GM23248 (cell line): ENCODE measurements at regions not wholly inside any gene's neighbourhood (a gene's known extent, or its start where the extent isn't known, plus 50 kb on each side); places are given as distances from the start of the nearest gene placed in this dataset.

Experiments
- DNase-seq: peaks from one replicate; pipeline ENCODE4 v3.0.0-alpha.2; 2015
- H2AFZ ChIP-seq: fragments of 200-600 bp; sonication (generic); 2 replicates; pipeline ENCODE4 v1.6.1; 2016; ENCODE audit warnings: antibody characterized with exemption
- H3F3A ChIP-seq: fragments of 200-600 bp; sonication (generic); 2 replicates; pipeline ENCODE4 v1.6.1; 2016; ENCODE audit warnings: mild to moderate bottlenecking, antibody characterized with exemption, mixed run types; ENCODE audit not compliant: insufficient read depth
- H3K27ac ChIP-seq: fragments of 200-600 bp; sonication (generic); 2 replicates; pipeline ENCODE4 v1.5.1; 2016; ENCODE audit warnings: mild to moderate bottlenecking
- H3K27me3 ChIP-seq: fragments of 200-600 bp; sonication (generic); replicated peaks from 2 replicates; pipeline ENCODE4 v1.6.1; 2016; ENCODE audit warnings: mild to moderate bottlenecking; ENCODE audit not compliant: insufficient read depth
- H3K36me3 ChIP-seq: fragments of 200-600 bp; sonication (generic); 2 replicates; pipeline ENCODE4 v1.6.1; 2016; ENCODE audit warnings: low read depth, mild to moderate bottlenecking
- H3K4me1 ChIP-seq: fragments of 200-600 bp; sonication (generic); 2 replicates; pipeline ENCODE4 v1.6.1; 2016; ENCODE audit warnings: mild to moderate bottlenecking; ENCODE audit not compliant: insufficient read depth
- H3K4me2 ChIP-seq: fragments of 200-600 bp; sonication (generic); one replicate; pipeline ENCODE4 v1.6.1; 2016; ENCODE audit warnings: mild to moderate bottlenecking; ENCODE audit not compliant: unreplicated experiment
- H3K4me3 ChIP-seq: fragments of 200-600 bp; sonication (generic); 2 replicates; pipeline ENCODE4 v1.5.1; 2016; ENCODE audit warnings: mild to moderate bottlenecking
- H3K79me2 ChIP-seq: fragments of 200-600 bp; sonication (generic); 2 replicates; pipeline ENCODE4 v1.6.1; 2016; ENCODE audit warnings: mild to moderate bottlenecking; ENCODE audit not compliant: insufficient read depth
- H3K9ac ChIP-seq: fragments of 200-600 bp; sonication (generic); 2 replicates; pipeline ENCODE4 v1.6.1; 2016; ENCODE audit warnings: mild to moderate bottlenecking
- H3K9me2 ChIP-seq: fragments of 200-600 bp; sonication (generic); 2 replicates; pipeline ENCODE4 v1.6.1; 2016; ENCODE audit warnings: mixed run types, mild to moderate bottlenecking, moderate library complexity; ENCODE audit not compliant: insufficient read depth
- H3K9me3 ChIP-seq: fragments of 200-600 bp; sonication (generic); one replicate; pipeline ENCODE4 v1.6.1; 2017; ENCODE audit warnings: low read depth
- H4K20me1 ChIP-seq: fragments of 200-600 bp; sonication (generic); 2 replicates; pipeline ENCODE4 v1.6.0; 2016; ENCODE audit not compliant: insufficient read depth
- EZH2 ChIP-seq: fragments of 200-600 bp; sonication (generic); IDR thresholded peaks from 2 replicates; pipeline ENCODE4 v1.6.1; 2018; ENCODE audit warnings: antibody characterized with exemption, mild to moderate bottlenecking; ENCODE audit not compliant: insufficient read depth, poor library complexity, severe bottlenecking
- EZH2phosphoT487 ChIP-seq: fragments of 200-600 bp; sonication (generic); IDR thresholded peaks from 2 replicates; pipeline ENCODE4 v1.6.1; 2018; ENCODE audit warnings: antibody characterized with exemption, moderate library complexity, mild to moderate bottlenecking, low read depth; ENCODE audit not compliant: insufficient read depth
- WGBS, 2 experiments: methylation state at CpG; one replicate each; pipeline ENCODE4 v1.1.6; 2015 to 2017; ENCODE audit warnings: low lambda C conversion rate in 2 of 2, low coverage in 1 of 2; ENCODE audit errors: missing lambda C conversion rate in 2 of 2; 5-methylcytosine and 5-hydroxymethylcytosine counted together
- in situ Hi-C: fragments of 300-500 bp; cut with MboI; formaldehyde crosslinking; loops from 2 replicates; pipeline ENCODE4 v1.15.0; 2020

DNA sequence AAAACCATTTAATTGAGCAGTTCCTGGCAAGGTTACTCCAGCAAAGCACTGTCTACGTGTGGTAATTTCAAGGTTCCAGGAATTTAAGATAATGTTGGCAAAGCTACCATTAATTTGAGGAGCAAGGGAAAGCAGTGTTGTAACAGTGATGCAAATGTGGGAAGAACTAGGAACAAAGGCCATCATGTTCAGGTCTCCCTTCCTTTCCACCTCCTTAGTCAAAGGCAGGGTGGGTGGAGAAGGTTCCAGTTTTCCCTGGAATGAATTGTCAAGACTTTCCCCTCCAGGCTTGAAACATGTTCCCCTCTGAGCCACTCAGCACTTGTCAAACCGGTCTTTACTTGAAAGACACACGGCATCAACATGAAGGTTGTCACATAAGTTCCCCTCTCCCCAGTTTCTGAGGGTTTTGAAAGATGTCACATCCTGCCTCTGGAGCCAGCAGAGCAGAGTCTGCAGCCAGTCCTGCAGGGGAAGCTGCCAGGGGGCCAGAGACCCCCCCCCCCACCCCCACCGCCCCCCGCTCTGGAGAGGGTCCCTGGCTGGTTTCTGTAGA, 226.0 kb downstream of the GAS1 start:
- Histone ChIP-seq H3K9me3 (no peaks in the 10 kb centered on the region), H3K27me3 (no peaks in the 10 kb centered on the region), H4K20me1 (no peaks in the 10 kb centered on the region), H3K27ac (peak overlapping the region; percentile 78), H2AFZ (peak overlapping the region; percentile 48; the same call in 1 of the 2 replicates), H3K79me2 (no peaks in the 10 kb centered on the region), H3K4me3 (peak overlapping the region; percentile 44), H3K4me2 (peak overlapping the region; percentile 75), H3K9me2 (peaks cover 6% of the 10 kb centered on the region; the same call in 1 of the 2 replicates), H3F3A (peaks cover 28% of the 10 kb centered on the region), H3K4me1 (peaks cover 33% of the 10 kb centered on the region), H3K9ac (peak overlapping the region; percentile 50), H3K36me3 (no peaks in the 10 kb centered on the region)
- DNase-seq, result no peak
- in situ Hi-C loops, result no loop called here
- WGBS, 2 experiments, result 12 to 15% methylated on average over 5 of the region's 5 CpGs
- TF ChIP-seq EZH2phosphoT487, result no peak
- TF ChIP-seq EZH2, result no peak

- Histone ChIP-seq H4K20me1 (no peaks in the 10 kb centered on the region), H3K4me1 (peaks cover 39% of the 10 kb centered on the region), H3F3A (peaks cover 34% of the 10 kb centered on the region), H2AFZ (peak overlapping the region; percentile 48; the same call in 1 of the 2 replicates), H3K27me3 (no peaks in the 10 kb centered on the region), H3K4me2 (peak overlapping the region; percentile 75), H3K4me3 (no peak overlapping the region), H3K27ac (peak overlapping the region; percentile 78), H3K9ac (no peak overlapping the region), H3K9me3 (no peaks in the 10 kb centered on the region), H3K79me2 (no peaks in the 10 kb centered on the region), H3K9me2 (peaks cover 6% of the 10 kb centered on the region; the same call in 1 of the 2 replicates), H3K36me3 (no peaks in the 10 kb centered on the region)
- TF ChIP-seq EZH2, result no peak
- no peak for TF ChIP-seq EZH2phosphoT487
- no peak for DNase-seq
- 73 to 77% methylated on average over 9 of the region's 9 CpGs for WGBS, 2 experiments
- in situ Hi-C loops, result no loop called here
These were observed 226.6 kb downstream of the GAS1 start for GRCh38 chr9:86720639-86721225.

DNA sequence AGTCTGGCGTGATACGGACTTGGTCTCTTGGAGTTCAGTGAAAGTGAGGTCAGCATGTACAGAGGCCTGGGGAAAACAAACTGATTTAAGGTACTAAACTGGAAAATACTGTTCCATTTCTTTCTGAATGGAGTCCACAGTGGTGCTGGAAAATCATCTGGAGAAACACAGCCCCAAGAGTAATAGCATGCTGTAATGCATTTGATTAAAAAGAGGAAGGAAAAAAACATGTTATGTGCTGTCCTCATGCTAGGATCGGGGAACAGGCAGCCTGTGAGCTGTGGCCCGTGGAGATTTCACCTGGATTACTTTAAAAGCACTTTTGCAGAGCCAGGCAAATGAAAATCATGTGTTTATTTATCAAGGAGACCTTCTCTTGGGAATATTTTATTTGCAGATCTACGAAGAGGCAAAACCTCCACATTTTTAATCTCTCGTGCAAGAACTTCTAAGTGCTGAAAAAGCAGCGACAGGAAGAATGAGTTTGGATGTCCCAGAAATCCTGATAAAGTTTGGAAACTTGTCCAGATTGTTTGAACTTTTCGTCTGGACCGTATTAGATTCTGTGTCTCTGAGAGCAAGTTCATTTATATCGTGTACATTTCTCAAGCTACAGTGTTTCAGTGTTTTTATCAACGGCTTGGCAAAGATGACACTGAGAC, 228.8 kb downstream of the GAS1 start:
- 34 to 41% methylated on average over 11 of the region's 11 CpGs for WGBS, 2 experiments
- H2AFZ ChIP-seq, result no peak overlapping the region
- H3F3A ChIP-seq, result peaks cover 52% of the 10 kb centered on the region
- no peaks in the 10 kb centered on the region for H3K27me3 ChIP-seq
- no peak overlapping the region for H3K27ac ChIP-seq
- no peak for DNase-seq
- H3K4me3 ChIP-seq, result no peak overlapping the region
- H3K36me3 ChIP-seq, result no peaks in the 10 kb centered on the region
- in situ Hi-C loops, result no loop called here
- peaks cover 6% of the 10 kb centered on the region; the same call in 1 of the 2 replicates for H3K9me2 ChIP-seq
- no peak overlapping the region for H3K4me2 ChIP-seq
- H3K9ac ChIP-seq, result no peak overlapping the region
- H3K79me2 ChIP-seq, result no peaks in the 10 kb centered on the region
- no peaks in the 10 kb centered on the region for H4K20me1 ChIP-seq
- H3K4me1 ChIP-seq, result peaks cover 57% of the 10 kb centered on the region
- TF ChIP-seq EZH2phosphoT487, result no peak
- TF ChIP-seq EZH2, result no peak
- H3K9me3 ChIP-seq, result no peaks in the 10 kb centered on the region

DNA sequence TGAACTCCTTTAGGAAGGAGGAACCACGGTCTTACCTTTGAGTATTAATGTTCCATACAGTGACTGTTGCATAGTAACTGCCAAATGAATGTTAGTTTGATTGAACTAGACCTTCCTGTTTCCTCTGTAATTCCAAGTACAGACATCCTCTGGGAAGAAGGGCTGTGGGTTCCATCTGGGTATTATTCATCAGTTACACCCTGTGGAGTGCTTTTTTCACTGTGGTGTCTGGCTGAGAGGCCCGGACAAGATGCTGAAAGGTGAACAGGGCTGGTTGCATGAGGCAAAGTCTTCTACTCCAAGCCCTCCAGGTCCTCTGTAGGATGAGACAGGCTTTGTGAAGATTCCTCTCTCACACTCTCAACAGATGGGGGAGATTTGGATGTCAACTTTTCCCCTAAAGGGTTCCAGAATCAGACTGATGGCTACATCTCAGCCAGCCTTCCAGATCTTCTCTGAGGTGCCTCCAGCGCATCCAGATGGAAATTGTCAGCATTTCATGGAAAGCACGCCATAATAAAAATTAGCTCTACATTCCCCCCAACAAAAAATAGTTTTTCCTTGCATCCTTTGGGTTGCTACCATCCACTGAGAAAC, 230.9 kb downstream of the GAS1 start:
- Histone ChIP-seq H2AFZ (0 out of 2 replicates have a peak overlapping the region, but pooled peaks have one; percentile 5), H3K36me3 (no peaks in the 10 kb centered on the region), H3K4me1 (peaks cover 47% of the 10 kb centered on the region), H3K4me2 (no peak overlapping the region), H3K27ac (no peak overlapping the region; the same call in 1 of the 2 replicates), H3K27me3 (no peaks in the 10 kb centered on the region), H3K9ac (no peak overlapping the region), H3K9me3 (no peaks in the 10 kb centered on the region), H4K20me1 (no peaks in the 10 kb centered on the region), H3K9me2 (peaks cover 6% of the 10 kb centered on the region; the same call in 1 of the 2 replicates), H3F3A (peaks cover 48% of the 10 kb centered on the region), H3K4me3 (no peak overlapping the region), H3K79me2 (no peaks in the 10 kb centered on the region)
- TF ChIP-seq EZH2, result no peak
- TF ChIP-seq EZH2phosphoT487, result no peak
- in situ Hi-C loops, result no loop called here
- whole genome bisulfite sequencing, 2 experiments, result 50 to 55% methylated on average over 4 of the region's 4 CpGs
- DNase-seq, result peak; percentile 9
